ENCODE measurements at regions not wholly inside any gene's neighbourhood (a gene's known extent, or its start where the extent isn't known, plus 50 kb on each side); places are given as distances from the start of the nearest gene placed in this dataset.

DNA sequence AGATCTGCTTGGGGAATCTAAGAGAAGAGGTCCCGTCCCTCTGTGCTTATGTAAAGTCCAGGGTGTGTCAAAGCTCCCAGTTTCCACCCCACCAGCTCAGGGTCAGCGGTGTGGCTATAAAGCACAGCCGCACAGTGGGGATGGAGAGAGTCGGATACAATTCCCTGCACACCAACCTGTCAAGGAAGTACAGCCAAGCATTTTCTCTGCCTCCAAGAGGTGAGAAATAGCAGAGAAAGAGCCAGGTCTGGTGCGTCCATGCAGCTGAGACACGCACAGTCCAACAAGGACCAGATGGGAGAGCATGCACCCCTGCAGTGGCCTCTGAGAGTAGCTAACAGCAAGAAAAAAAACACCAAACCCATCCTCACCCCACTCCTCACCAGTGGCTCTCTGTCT, 61.3 kb upstream of the WAC start:
- TF ChIP-seq, protein P1, sequence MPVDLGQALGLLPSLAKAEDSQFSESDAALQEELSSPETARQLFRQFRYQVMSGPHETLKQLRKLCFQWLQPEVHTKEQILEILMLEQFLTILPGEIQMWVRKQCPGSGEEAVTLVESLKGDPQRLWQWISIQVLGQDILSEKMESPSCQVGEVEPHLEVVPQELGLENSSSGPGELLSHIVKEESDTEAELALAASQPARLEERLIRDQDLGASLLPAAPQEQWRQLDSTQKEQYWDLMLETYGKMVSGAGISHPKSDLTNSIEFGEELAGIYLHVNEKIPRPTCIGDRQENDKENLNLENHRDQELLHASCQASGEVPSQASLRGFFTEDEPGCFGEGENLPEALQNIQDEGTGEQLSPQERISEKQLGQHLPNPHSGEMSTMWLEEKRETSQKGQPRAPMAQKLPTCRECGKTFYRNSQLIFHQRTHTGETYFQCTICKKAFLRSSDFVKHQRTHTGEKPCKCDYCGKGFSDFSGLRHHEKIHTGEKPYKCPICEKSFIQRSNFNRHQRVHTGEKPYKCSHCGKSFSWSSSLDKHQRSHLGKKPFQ (tag by site-specific recombination; IDR thresholded peaks at IDR 0.05): no peak
- TF ChIP-seq, protein P2, sequence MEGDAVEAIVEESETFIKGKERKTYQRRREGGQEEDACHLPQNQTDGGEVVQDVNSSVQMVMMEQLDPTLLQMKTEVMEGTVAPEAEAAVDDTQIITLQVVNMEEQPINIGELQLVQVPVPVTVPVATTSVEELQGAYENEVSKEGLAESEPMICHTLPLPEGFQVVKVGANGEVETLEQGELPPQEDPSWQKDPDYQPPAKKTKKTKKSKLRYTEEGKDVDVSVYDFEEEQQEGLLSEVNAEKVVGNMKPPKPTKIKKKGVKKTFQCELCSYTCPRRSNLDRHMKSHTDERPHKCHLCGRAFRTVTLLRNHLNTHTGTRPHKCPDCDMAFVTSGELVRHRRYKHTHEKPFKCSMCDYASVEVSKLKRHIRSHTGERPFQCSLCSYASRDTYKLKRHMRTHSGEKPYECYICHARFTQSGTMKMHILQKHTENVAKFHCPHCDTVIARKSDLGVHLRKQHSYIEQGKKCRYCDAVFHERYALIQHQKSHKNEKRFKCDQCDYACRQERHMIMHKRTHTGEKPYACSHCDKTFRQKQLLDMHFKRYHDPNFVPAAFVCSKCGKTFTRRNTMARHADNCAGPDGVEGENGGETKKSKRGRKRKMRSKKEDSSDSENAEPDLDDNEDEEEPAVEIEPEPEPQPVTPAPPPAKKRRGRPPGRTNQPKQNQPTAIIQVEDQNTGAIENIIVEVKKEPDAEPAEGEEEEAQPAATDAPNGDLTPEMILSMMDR (tag by site-specific recombination; IDR thresholded peaks at IDR 0.05): no peak
- no peak for TF ChIP-seq ZFP37 (tag by site-specific recombination; IDR thresholded peaks at IDR 0.05)
- TF ChIP-seq, protein P3, sequence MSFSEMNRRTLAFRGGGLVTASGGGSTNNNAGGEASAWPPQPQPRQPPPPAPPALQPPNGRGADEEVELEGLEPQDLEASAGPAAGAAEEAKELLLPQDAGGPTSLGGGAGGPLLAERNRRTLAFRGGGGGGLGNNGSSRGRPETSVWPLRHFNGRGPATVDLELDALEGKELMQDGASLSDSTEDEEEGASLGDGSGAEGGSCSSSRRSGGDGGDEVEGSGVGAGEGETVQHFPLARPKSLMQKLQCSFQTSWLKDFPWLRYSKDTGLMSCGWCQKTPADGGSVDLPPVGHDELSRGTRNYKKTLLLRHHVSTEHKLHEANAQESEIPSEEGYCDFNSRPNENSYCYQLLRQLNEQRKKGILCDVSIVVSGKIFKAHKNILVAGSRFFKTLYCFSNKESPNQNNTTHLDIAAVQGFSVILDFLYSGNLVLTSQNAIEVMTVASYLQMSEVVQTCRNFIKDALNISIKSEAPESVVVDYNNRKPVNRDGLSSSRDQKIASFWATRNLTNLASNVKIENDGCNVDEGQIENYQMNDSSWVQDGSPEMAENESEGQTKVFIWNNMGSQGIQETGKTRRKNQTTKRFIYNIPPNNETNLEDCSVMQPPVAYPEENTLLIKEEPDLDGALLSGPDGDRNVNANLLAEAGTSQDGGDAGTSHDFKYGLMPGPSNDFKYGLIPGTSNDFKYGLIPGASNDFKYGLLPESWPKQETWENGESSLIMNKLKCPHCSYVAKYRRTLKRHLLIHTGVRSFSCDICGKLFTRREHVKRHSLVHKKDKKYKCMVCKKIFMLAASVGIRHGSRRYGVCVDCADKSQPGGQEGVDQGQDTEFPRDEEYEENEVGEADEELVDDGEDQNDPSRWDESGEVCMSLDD (tag by site-specific recombination; IDR thresholded peaks at IDR 0.05): no peak

Measured in HEK293 (cell line).